ENCODE measurements at regions not wholly inside any gene's neighbourhood (a gene's known extent, or its start where the extent isn't known, plus 50 kb on each side); places are given as distances from the start of the nearest gene placed in this dataset.
"Not testable (repeated sequence)": the region's sequence is repeated elsewhere in the genome, so short reads cannot be mapped to it uniquely, and the experiment has no call there.

GRCh38 chr4:174066611-174067205 is 216.8 kb downstream of the FBXO8 start:
- no peak for FAIRE-seq

- FAIRE-seq: no peak
These were observed 220.6 kb downstream of the FBXO8 start for GRCh38 chr4:174062831-174063230.

- no peak for FAIRE-seq
These were observed 222.4 kb downstream of the FBXO8 start for GRCh38 chr4:174061026-174061425.

GRCh38 chr4:174058846-174059245 is 224.6 kb downstream of the FBXO8 start:
- no peak for FAIRE-seq

GRCh38 chr4:174056959-174057358 is 226.5 kb downstream of the FBXO8 start:
- FAIRE-seq: no peak

GRCh38 chr4:174055344-174055743 is 228.1 kb downstream of the FBXO8 start:
- FAIRE-seq: no peak

- FAIRE-seq: no peak
These were observed 229.6 kb downstream of the FBXO8 start for GRCh38 chr4:174053895-174054294.

GRCh38 chr4:174047363-174047762 is 236.1 kb downstream of the FBXO8 start:
- FAIRE-seq: peak; percentile 15

GRCh38 chr4:174045829-174046228 is 237.6 kb downstream of the FBXO8 start:
- not testable (repeated sequence) for FAIRE-seq

GRCh38 chr4:174045381-174045780 is 238.1 kb downstream of the FBXO8 start:
- FAIRE-seq: no peak

- FAIRE-seq: no peak
These were observed 241.8 kb downstream of the FBXO8 start for GRCh38 chr4:174041555-174042105.

GRCh38 chr4:174040287-174040686 is 243.2 kb downstream of the FBXO8 start:
- no peak for FAIRE-seq

GRCh38 chr4:174038481-174038880 is 245.0 kb downstream of the FBXO8 start:
- FAIRE-seq: no peak

- peak; percentile 100 for FAIRE-seq
These were observed 245.8 kb downstream of the FBXO8 start for GRCh38 chr4:174037631-174038030.

GRCh38 chr4:174037049-174037448 is 246.4 kb downstream of the FBXO8 start:
- FAIRE-seq: no peak

- no peak for FAIRE-seq
These were observed 246.9 kb downstream of the FBXO8 start for GRCh38 chr4:174036576-174036975.

GRCh38 chr4:174036111-174036510 is 247.4 kb downstream of the FBXO8 start:
- FAIRE-seq: no peak

GRCh38 chr4:174023641-174024040 is 259.8 kb downstream of the FBXO8 start:
- no peak for FAIRE-seq

- FAIRE-seq: no peak
These were observed 265.2 kb downstream of the FBXO8 start for GRCh38 chr4:174018236-174018635.

- FAIRE-seq: no peak
These were observed 267.2 kb downstream of the FBXO8 start for GRCh38 chr4:174016251-174016650.

GRCh38 chr4:174012886-174013259 is 270.6 kb downstream of the FBXO8 start:
- no peak for FAIRE-seq

GRCh38 chr4:174012135-174012885 is 271.2 kb downstream of the FBXO8 start:
- peak; percentile 100 for FAIRE-seq

- FAIRE-seq: no peak
These were observed 272.9 kb downstream of the FBXO8 start for GRCh38 chr4:174010547-174010946.

- no peak for FAIRE-seq
These were observed 273.6 kb downstream of the FBXO8 start for GRCh38 chr4:174009686-174010451.
